SKM-1 (cell line): ENCODE measurements at regions not wholly inside any gene's neighbourhood (a gene's known extent, or its start where the extent isn't known, plus 50 kb on each side); places are given as distances from the start of the nearest gene placed in this dataset.

Experiments
- DNase-seq: peaks from one replicate; lab custom pipeline; 2025; ENCODE audit not compliant: unreplicated experiment; lab: John Stamatoyannopoulos, UW

DNA sequence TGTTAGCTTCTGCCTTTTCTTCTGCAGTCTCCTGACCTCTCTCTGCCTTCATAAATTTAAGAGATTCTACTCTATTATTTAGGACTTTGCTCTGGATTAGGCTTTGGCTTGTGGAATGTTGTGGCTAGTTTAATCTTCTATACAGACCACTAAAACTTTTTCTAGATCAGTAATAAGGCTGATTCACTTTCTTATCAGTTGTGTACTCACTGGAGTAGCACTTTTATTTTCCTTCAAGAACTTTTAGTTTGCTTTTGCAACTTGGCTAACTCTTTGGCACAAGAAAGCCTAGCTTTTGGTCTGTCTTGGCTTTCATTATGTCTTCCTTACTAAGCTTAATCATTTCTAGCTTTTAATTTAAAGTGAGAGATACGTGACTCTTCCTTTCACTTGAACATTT is 265.5 kb upstream of the TBC1D5 start:
- no peak for DNase-seq

DNA sequence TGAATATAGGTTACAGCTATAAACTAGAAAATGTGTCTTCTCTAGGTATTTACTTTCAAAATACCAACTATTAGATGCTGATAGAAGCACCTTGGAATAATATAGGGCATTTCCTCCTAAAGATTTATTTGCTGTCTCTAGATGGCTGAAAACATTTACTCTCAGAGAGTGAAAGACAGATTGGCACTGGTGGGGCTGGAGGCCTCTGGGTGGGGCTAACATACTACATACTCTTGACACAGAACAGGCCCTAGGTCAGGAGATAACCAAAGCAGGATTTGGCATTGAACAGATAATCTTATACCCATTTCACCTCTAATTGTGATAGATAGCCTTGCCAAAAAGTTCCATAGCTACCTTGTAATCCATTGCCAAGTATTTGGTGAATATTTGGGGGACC is 253.3 kb upstream of the TBC1D5 start:
- DNase-seq, result no peak

DNA sequence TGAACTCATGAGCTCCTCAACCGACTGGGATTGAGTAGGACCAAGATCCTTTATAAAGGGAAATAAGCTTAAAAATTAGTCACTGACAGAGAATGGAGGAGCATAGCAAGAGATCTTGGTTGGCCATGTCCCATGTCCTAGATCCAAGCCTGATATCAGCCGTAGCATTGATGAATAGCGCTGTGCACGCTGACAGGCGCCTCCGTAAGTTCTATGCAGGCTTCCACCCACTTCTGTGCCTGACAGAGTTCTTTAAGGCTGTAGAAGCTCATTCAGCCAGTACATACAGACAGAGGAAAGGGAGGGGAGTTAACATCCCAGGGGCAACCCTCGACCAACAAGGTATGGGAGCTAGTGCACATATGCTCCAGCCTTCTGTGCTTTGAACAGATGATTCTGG is 251.7 kb upstream of the TBC1D5 start:
- DNase-seq, result no peak

DNA sequence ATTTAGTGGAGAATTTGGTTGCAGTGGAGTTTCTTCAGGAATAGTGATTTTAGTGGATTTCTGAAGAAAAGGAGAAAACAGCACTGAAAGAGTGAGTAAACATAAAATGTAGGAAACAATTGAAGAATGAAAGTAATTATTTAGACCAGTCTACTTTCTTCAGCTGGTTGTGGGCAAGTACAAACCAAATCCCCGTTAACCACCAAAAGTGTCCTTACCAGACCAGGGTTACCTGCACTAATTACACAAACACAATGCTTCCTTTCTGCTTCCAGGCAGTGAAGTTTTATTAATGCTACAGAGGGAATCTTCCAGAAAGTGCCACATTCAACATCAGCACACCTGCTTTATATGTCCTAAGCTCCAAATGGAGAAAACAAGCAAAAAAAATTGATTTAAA is 248.0 kb upstream of the TBC1D5 start:
- no peak for DNase-seq

DNA sequence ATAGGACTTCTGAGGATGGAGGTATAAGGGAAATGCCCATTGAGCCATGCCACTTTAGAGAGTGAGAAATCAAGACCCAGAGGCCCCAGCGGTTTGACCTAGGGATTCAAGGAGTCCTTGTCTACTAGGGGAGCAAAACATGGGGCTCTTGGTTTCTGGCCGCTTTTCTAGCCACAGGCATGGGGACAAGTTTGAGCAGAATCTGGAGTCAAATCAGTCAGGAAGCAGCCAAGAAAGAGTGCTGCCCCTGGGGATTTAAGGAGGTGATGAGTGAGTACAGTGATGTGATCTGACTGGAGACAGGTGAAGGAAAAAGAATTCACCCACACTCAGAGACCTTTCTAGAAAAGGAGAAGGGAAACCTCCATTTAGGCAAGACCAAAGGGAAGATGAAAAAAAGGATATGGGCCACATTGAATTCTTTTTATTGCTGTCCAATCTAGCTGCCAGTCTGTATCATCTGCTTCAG is 244.0 kb upstream of the TBC1D5 start:
- DNase-seq, result no peak

DNA sequence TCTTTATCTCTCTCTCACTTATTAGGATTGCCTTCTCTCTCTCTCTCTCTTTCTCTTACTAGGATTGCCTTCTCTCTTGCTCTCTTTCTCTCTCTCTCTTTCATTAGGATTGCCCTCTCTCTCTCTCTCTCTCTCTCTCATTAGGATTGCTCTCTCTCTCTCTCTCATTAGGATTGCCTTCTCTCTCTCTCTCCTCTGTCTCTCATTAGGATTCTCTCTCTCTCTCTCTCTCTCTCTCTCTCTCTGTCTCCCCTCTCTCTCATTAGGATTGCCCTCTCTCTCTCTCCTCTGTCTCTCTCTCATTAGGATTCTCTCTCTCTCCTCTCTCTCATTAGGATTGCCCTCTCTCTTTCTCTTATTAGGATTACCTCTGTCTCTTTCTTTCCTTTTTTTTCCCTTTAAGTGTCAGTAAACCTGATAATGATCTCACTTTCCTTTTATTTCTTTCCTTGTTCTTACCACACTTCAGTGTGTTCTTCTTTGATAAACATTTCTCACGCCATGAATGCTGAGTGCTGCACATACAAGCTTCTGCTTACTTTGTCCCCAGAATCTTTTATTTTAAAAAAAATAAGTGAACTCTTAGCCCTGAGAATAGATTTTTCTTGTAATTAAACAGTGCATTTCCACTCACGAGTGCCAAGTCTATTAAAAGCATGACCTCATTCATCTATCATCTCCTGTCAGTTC is 243.4 kb upstream of the TBC1D5 start:
- DNase-seq, result no peak

DNA sequence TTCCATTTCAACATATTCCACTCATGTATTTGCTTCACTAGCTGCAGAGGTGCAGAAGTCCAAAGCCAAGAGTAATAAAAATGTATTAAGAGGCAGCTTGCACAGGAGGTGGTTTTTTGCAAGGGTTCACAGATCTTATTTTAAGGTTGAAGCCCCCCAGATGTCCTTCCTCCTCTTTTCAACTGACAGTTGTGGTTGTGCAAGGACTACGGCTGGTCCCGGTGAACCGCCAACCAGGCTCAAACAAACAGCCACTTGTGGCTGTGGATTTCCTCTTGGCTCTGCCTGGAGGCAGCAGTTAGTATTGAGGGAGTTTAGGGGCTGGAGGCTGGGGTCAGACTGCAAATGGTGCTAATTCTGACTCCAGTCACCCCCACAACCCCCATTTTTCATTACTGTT is 240.7 kb upstream of the TBC1D5 start:
- peak; percentile 70 for DNase-seq

DNA sequence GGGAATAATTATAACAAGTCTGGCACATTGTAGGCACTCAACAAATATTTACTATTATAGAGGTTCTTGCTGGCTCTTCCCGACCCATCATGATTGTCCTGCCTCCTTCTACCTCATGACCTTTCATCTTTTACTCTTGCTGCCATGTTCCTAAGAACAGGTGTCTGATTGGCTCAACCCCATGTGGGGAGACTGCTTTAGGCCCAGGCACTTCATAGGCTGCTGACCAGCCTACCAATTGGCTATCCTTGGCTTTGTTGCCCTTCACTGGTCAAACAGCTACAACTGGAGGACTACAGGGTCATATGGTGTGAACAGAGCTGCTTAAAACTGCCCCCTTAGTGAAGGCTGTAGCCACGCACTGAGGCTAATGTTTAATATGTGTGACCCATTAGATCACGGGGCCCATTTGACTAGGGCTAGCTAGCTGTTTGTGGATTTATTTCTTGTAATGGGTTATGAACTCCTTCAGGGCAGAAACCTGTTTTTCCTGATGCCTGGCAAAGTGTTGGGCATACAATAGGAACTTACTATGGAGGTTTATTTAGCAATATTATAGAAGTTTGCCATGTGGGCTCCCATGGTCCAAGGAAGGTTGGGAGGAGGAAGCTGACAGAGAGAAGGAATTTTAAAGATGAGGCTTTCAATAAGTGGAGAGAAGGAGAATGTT is 239.9 kb upstream of the TBC1D5 start:
- DNase-seq, result no peak

DNA sequence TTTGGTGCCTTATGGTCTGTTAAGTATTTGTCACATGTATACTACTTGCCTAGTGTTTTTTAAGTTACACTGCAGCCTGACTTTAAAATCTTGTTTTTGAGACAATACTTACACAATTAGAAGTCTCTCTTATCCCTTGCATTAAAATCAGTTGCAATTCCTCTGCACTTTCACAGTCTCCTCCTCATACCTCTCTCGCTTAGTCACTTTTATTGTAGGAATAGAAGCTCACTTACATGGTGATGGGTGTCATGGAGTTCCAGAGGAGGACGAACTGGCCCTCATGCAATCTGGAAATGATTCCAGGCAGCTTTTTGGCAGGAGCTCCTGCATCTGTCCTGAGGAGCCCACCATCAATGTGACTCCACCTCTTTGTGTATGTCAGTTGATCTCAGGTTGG is 238.4 kb upstream of the TBC1D5 start:
- no peak for DNase-seq

DNA sequence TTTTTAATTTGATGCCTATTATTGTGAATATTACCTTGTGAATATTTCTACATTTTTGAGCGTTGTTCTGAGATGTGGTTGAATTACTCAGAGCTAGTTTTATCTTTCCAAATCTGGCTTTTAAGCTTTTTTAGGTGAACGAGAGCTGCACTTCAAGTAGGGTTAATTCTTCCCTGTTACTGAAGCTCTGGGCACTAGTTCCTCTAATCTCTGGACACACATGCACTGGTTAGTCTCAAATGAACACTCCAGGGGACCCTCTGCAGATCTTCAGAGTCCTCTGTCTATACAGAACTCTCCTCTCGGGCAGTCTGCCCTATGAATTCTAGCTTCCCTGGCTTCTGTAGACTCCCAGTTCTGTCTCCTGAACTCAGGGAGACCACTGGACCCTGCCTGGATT is 237.5 kb upstream of the TBC1D5 start:
- no peak for DNase-seq

DNA sequence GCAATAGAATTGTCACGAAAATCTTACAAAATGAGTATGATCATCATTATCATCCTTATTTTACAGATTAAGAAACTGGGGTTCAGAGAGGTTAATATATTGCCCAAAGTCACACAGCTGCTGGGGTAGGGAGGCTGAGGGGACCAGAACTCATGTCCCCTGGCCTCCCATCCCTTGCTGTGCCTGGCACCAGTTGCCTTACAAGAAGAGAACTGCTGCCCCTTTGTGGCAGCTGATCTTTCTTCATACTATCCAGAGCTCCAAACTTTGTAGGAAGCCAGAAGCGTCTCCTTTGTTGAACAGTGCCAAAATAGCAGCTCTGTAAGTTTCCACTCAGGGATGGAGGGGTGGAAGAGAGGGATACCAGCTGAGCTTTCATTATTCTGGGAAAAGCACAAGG is 236.8 kb upstream of the TBC1D5 start:
- DNase-seq, result no peak

DNA sequence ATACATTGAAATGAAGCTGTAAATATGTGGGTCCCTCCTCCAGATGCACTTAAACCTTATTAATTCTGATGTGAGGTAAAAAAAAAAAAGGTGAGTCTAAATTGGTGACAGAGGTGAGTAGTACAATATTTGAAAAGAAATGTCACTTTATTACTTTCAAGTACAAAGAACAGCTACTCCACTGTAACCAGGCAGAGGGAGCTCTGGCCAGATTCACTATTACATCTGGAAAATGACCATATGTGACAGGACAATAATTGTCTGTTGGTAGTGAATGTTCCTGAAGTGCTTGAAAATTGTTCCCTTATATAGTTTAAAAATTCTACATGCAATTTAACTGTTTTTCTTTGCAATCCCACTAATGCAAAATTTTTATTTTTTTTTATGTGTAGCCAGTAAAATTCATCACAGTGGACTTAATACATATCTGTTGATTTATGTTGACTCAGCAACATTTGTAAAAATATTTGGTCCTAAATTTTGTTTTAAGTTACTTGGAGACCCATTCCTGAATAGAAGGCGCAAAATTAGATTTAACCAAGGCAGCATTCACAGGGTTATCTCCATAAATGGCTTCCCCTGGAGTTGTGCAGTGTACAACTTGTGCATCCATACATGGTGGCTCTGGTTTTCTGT is 231.9 kb upstream of the TBC1D5 start:
- DNase-seq, result no peak

DNA sequence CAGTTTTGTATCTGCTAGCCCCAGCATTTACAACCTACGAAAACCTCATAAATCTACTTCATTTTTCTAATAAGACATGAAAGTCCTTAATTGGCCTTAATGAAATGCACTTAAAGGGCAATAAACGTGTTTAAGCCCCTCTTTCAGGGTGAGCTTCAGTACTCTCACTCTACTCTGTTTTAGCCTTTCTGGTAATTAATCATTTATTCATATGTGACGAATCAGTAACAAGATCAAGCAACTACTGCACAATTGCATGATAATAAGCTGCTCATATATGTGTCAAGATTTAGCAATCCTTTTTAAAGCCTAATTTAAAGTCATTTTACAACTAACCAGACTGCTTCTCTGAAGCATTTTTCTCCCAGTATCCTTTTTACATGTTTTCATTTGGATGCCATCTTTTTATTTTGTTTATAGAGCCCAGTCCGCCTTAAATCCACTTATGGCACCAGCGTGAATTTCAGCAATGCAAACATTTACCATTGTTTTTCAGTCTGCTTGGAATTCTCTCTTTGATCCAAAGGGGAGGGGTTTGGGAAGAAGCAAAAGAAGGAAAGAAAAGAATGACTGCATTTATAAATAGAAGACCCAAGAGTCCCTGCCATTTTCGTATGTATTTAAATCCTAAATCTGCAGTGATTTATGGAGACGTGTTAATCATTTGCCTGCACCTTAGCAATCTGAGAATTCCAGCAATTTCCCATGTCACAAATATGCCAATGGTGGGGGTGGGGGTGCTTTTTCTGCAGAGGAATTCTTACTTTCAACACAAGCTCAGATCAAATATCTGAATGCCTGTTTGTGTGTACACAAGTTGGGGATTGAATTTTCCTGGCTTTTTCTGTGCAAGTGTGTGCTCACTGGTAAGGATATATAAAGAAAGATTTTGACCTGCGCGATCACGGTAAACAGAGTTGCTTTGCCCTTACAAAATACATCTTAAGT is 230.8 kb upstream of the TBC1D5 start:
- DNase-seq, result no peak

DNA sequence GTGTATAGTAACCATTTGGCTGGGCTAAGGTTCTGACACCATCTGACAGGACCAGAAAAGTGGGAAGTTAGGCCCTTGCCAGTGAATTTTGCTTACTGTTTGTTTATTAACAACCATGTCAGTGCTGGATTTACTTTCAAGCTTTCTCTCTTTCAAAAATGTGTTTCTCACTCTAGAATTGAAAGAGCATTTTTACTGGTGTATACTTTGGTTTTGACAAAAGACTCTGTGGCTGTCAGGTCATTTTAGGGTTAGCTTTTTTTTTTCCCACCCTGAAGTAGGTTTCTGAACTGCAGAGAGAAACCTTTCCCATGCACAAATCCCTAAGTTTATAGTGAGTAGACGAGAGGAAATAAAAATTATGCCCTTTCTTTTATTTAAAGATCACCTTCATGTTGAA is 230.0 kb upstream of the TBC1D5 start:
- no peak for DNase-seq

DNA sequence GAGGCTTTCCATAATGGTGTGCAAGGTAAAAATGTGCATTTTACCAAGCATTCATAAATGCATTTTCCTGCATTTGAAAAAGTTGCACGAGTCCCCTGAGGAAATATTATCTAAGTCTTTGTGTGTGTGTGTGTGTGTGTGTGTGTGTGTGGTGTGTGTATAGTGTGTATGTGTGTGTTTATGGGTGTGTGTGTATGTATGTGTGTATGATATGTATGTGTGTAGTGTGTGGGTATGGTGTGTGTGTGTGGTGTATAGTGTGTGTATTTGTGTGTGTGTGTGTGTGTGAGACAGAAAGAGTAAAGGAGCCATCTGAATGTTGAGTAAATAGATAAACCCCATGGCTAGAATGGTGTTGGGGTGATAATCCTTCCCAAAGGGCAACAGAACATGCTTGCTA is 229.6 kb upstream of the TBC1D5 start:
- DNase-seq, result no peak

DNA sequence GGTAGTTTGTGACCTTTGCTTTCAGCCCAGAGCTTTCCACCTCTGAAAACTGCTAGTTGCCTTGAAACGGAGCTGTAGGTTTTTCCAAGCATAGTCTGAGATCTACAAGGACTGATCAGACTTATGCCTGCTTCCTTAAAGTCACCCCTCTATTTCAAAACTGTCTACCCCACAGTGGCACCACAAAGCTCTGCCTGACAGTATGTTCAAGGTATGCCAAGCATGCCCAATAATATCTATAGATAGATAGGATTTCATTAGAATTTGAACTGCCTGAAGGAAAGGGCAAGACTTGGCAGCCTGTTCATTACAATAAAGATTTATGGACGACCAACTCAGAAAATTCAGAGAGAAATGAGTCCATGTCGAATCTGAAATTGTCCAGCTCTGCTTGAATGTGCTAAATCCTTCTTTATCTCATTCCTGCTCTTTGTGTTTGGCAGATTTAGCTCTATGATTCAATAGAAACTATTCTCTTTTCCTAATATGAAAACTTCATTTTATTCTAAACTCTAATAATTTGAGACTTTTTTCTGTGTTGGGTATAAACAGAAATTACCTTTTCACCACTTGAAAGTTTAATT is 227.6 kb upstream of the TBC1D5 start:
- no peak for DNase-seq

DNA sequence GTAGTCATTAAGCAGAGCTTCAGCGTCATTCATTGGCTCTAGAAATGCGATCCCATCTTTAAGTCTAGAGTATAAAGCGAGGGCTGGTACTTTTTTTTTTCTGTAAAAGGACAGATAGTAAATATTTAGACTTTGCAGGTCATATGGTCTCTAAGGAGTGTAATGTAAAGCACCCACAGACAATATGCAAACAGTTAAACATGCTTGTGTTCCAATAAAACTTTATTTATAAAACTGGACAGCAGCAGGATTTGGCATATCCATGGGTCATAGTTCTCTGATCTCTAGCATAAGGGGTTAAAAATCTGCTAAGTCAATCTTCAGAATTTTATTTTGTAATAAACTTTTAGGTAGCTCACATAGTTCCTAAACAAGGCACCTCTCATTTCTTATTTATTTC is 226.8 kb upstream of the TBC1D5 start:
- DNase-seq, result no peak

DNA sequence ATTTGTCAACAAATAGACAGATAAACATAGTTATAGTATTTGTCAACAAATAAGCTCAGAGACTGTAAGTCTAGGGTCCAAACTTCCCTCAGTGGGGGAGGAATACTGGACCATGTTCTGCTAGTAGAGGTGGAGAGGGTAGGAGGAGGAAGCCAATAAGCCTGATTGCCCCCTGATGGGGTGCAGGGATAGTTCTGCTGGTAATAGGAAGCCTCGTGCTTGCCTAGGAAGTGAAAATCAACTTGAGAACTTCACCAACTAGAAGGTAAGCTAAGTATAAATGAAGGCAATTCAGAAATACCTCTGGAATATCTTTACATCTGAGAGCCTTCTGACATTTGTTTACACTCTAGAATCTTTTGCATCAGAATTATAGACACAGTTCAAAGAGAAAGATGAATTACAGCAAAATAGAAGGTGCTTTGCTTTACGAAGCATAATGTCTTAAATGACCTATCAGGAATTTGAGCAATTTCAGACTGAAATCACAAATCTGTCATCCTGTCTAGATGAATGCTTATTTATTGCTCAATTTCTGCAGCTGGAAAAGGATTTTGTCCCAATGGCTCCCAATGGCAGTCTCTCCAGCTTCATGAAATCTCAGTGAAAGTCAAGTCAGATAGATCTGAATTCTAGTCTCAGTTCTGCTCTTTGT is 225.6 kb upstream of the TBC1D5 start:
- DNase-seq, result no peak

DNA sequence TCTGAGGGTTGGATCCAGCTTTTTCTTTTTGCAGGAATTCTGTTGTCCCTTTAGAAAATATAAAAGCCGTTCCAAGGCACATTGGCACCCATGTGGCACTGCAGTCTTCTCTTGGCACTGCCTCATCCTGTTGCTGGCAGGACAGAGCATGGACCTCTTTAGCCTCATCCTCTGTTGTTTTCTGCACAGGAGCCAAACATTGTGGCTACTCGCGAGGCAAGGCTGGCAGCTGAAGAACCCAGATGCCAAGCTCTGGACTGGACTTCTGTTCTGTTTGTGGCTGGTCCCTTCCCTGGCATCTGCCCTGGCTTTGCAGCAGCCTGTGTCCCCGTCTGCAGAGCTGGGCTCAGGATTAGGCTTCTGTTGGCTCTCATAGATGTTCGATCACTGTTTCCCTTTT is 224.7 kb upstream of the TBC1D5 start:
- no peak for DNase-seq

DNA sequence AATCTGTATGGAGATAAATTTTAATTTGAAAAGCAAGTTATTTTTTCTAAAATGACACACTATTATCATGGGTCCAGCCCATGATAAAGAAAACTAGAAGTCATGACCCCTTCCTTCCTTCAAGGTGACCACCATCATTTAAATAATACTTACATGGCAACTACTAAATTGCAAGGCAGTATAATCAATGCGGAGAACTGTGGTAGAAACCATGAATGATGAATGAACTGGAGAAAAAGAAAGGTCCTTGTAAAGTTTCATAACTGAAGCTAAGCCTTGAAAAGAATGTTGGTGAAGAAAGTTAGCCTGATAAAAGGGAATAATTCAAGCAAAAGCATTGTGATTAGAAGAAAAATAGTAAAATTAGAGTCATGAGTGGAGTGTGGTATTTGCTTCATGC is 222.9 kb upstream of the TBC1D5 start:
- DNase-seq, result no peak
